ENCODE measurements at regions not wholly inside any gene's neighbourhood (a gene's known extent, or its start where the extent isn't known, plus 50 kb on each side); places are given as distances from the start of the nearest gene placed in this dataset.

DNA sequence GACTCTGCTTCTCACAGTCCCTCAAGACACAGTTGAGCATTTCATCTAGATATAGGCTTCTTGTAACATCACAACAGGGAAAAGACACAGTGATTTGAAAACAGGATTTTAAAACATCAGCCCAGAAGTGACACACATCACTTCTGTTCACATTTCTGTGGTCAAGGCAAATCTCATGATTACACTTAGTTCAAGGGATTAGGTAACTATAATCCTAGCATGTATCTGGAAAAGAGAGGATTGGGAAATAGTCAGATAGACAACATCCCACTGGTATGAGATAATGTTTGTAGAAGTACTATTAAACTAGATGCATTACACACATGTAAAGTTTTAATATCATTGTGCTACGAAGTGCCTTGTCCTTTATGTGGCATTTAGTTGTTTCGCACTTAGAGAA, 252.6 kb upstream of the PRKD1 start:
- TF ChIP-seq, protein P1, sequence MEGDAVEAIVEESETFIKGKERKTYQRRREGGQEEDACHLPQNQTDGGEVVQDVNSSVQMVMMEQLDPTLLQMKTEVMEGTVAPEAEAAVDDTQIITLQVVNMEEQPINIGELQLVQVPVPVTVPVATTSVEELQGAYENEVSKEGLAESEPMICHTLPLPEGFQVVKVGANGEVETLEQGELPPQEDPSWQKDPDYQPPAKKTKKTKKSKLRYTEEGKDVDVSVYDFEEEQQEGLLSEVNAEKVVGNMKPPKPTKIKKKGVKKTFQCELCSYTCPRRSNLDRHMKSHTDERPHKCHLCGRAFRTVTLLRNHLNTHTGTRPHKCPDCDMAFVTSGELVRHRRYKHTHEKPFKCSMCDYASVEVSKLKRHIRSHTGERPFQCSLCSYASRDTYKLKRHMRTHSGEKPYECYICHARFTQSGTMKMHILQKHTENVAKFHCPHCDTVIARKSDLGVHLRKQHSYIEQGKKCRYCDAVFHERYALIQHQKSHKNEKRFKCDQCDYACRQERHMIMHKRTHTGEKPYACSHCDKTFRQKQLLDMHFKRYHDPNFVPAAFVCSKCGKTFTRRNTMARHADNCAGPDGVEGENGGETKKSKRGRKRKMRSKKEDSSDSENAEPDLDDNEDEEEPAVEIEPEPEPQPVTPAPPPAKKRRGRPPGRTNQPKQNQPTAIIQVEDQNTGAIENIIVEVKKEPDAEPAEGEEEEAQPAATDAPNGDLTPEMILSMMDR (IDR thresholded peaks at IDR 0.05): no peak
- no peak for TF ChIP-seq POLR2A (IDR thresholded peaks at IDR 0.05)
